ENCODE measurements at regions not wholly inside any gene's neighbourhood (a gene's known extent, or its start where the extent isn't known, plus 50 kb on each side); places are given as distances from the start of the nearest gene placed in this dataset.

DNA sequence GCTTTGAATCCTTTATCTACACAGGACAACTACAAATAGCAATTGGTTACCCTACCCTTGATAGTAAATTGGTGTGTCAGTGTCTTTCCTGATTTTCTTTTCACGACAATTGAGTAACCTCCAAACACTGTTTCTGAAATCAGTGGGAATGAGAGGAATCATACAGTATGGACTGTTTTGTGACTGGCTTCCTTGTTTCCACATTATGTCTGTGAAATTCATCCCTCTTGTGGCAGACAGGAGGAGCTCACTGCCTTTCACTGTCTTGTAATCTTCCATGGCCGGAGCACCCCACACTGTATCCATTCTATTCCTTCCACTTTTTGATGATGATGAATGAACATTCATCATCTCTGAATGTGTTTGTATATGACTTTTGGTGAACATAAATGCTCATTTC, 164.0 kb upstream of the PZP start:
- no peaks in the 10 kb centered on the region for H4K20me1 ChIP-seq (ENCODE audit: insufficient read depth, low read length)
- H3K27me3 ChIP-seq (ENCODE audit: control insufficient read depth, insufficient read depth, low read length): peaks cover 6% of the 10 kb centered on the region
- no peak overlapping the region for H3K23ac ChIP-seq (ENCODE audit: low read depth, low read length)
- no peak overlapping the region for H2BK5ac ChIP-seq (ENCODE audit: low read depth, low read length, poor library complexity, severe bottlenecking)
- ATAC-seq (ENCODE audit: low read depth) (peak; percentile 44; the same call in 1 of the 2 replicates), DNase-seq (peak; percentile 9)
- no peak overlapping the region for H3K18ac ChIP-seq (ENCODE audit: low read depth, low read length)
- no peaks in the 10 kb centered on the region for H3K9me1 ChIP-seq (ENCODE audit: insufficient read depth, low read length)
- H4K91ac ChIP-seq (ENCODE audit: insufficient read depth, low read depth, low read length): no peak overlapping the region
- no peaks in the 10 kb centered on the region for H3K9me3 ChIP-seq (ENCODE audit: control insufficient read depth, insufficient read depth, low read length)
- no peak overlapping the region for H2AK5ac ChIP-seq (ENCODE audit: low read depth, low read length)
- no CpG with 5 or more reads among the region's 2 CpGs for WGBS, 2 experiments (ENCODE audit: extremely low coverage in 2 of 2, insufficient read length in 1 of 2)
- CTCF ChIA-PET: no interaction called here
- no peak overlapping the region for H2AK9ac ChIP-seq (replicated peaks; ENCODE audit: low read depth, low read length, poor library complexity)
- no peak overlapping the region for H3K56ac ChIP-seq (ENCODE audit: extremely low read depth, insufficient read depth, low read length)
- no peaks in the 10 kb centered on the region for H3K79me1 ChIP-seq (ENCODE audit: low read depth in 1 of 2, low read length in 2 of 2)
- no peak overlapping the region for H2BK20ac ChIP-seq (ENCODE audit: low read depth, low read length)
- H2BK15ac ChIP-seq (ENCODE audit: low read depth, low read length): no peak overlapping the region
- POLR2A ChIA-PET (ENCODE audit: unreplicated experiment): no interaction called here
- H3K4me3 ChIP-seq (ENCODE audit: insufficient read depth, low read depth, low read length): no peak overlapping the region
- H2BK120ac ChIP-seq (ENCODE audit: low read depth, low read length): no peak overlapping the region
- no peak overlapping the region for H3K4me2 ChIP-seq (ENCODE audit: low read depth, low read length)
- no peak for TF ChIP-seq MAFK (IDR thresholded peaks at IDR 0.05; ENCODE audit: low read depth, low read length)
- no peak for TF ChIP-seq RFX5 (IDR thresholded peaks at IDR 0.05; ENCODE audit: low read depth, low read length)
- no peak for TF ChIP-seq NFE2L2 (IDR thresholded peaks at IDR 0.05; ENCODE audit: low read depth, low read length)
- TF ChIP-seq MXI1 (IDR thresholded peaks at IDR 0.05; ENCODE audit: borderline replicate concordance, low read depth, low read length): no peak
- TF ChIP-seq POLR2A (IDR thresholded peaks at IDR 0.05; ENCODE audit: low read depth, low read length): no peak
- TF ChIP-seq, protein P1, sequence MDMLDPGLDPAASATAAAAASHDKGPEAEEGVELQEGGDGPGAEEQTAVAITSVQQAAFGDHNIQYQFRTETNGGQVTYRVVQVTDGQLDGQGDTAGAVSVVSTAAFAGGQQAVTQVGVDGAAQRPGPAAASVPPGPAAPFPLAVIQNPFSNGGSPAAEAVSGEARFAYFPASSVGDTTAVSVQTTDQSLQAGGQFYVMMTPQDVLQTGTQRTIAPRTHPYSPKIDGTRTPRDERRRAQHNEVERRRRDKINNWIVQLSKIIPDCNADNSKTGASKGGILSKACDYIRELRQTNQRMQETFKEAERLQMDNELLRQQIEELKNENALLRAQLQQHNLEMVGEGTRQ (IDR thresholded peaks at IDR 0.05; ENCODE audit: low read depth, low read length): no peak
- TF ChIP-seq MAZ (IDR thresholded peaks at IDR 0.05; ENCODE audit: borderline replicate concordance, low read depth, low read length): no peak
- no peak for TF ChIP-seq RCOR1 (IDR thresholded peaks at IDR 0.05; ENCODE audit: insufficient replicate concordance, low read length)
- no peak for TF ChIP-seq CEBPB (IDR thresholded peaks at IDR 0.05; ENCODE audit: low read depth, low read length)
- TF ChIP-seq, protein P2, sequence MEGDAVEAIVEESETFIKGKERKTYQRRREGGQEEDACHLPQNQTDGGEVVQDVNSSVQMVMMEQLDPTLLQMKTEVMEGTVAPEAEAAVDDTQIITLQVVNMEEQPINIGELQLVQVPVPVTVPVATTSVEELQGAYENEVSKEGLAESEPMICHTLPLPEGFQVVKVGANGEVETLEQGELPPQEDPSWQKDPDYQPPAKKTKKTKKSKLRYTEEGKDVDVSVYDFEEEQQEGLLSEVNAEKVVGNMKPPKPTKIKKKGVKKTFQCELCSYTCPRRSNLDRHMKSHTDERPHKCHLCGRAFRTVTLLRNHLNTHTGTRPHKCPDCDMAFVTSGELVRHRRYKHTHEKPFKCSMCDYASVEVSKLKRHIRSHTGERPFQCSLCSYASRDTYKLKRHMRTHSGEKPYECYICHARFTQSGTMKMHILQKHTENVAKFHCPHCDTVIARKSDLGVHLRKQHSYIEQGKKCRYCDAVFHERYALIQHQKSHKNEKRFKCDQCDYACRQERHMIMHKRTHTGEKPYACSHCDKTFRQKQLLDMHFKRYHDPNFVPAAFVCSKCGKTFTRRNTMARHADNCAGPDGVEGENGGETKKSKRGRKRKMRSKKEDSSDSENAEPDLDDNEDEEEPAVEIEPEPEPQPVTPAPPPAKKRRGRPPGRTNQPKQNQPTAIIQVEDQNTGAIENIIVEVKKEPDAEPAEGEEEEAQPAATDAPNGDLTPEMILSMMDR (conservative IDR thresholded peaks at IDR 0.05; ENCODE audit: low read depth, low read length): no peak
- TF ChIP-seq FOS (IDR thresholded peaks at IDR 0.05; ENCODE audit: low read depth, low read length): no peak
- H3K4me1 ChIP-seq (ENCODE audit: control insufficient read depth, insufficient read depth, low read length): no peaks in the 10 kb centered on the region
- no peak overlapping the region for H3K27ac ChIP-seq (ENCODE audit: insufficient read depth, low read length)
- H4K5ac ChIP-seq (ENCODE audit: low read depth, low read length): no peak overlapping the region
- intact Hi-C loops (cut with micrococcal nuclease) (no loop called here), in situ Hi-C loops (cut with MboI; ENCODE audit: low sequenced_read_pairs) (no loop called here), dilution Hi-C loops (cut with HindIII; ENCODE audit: low sequenced_read_pairs, unreplicated experiment) (no loop called here)
- H2AFZ ChIP-seq (replicated peaks; ENCODE audit: low read length, poor library complexity): no peak overlapping the region
- BruUV-seq (replicated peaks): no TSS peak
- no peaks in the 10 kb centered on the region for H3K36me3 ChIP-seq (ENCODE audit: control insufficient read depth, insufficient read depth, low read length)
- no peak overlapping the region for H4K8ac ChIP-seq (ENCODE audit: low read depth in 2 of 2, low read length in 2 of 2)
- H3K9ac ChIP-seq (ENCODE audit: low read depth, low read length): no peak overlapping the region
- H3K14ac ChIP-seq (replicated peaks; ENCODE audit: low read depth, low read length): no peak overlapping the region
- no peak overlapping the region for H3K4ac ChIP-seq (ENCODE audit: low read depth, low read length)
